Mammary epithelial cell (primary cell): ENCODE measurements at regions not wholly inside any gene's neighbourhood (a gene's known extent, or its start where the extent isn't known, plus 50 kb on each side); places are given as distances from the start of the nearest gene placed in this dataset.

Source experiments
- EZH2 ChIP-seq: IDR thresholded peaks from 2 replicates; pipeline ENCODE4 v1.6.1; 2012; ENCODE audit warnings: low read length, inconsistent platforms, borderline replicate concordance
- TF ChIP-seq, protein P1 (sequence below), 2 donors: IDR thresholded peaks in 1 of 2; conservative IDR thresholded peaks in 1 of 2; 2 replicates each; pipeline ENCODE4 v1.5.1; 2011 to 2012; ENCODE audit warnings: inconsistent platforms in 2 of 2, low read length in 2 of 2, mild to moderate bottlenecking in 2 of 2, control low read depth in 1 of 2, low read depth in 1 of 2; ENCODE audit not compliant: insufficient read depth in 1 of 2; ENCODE audit errors: extremely low read depth in 1 of 2

DNA sequence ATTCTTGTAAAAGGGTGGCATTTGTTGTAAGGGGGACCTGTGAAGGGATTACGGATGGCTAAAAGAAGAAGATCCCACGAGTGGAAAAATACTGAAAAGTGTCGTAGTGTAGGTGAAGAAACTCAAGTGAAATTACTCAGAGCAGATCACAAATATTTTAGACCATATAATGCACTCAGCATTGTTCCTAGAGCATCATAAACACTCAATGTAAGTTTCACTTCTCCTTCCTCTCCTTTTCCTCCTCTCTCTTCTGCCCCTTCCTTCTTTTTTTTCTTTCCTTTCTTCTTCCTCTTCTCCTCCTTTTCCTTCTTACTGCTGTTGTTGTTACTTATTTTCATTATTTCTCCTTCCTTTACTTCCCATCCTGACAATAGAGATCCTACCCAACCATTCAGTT, 445.6 kb downstream of the ADAMTS20 start:
- no peak for TF ChIP-seq EZH2
- TF ChIP-seq, protein P1, sequence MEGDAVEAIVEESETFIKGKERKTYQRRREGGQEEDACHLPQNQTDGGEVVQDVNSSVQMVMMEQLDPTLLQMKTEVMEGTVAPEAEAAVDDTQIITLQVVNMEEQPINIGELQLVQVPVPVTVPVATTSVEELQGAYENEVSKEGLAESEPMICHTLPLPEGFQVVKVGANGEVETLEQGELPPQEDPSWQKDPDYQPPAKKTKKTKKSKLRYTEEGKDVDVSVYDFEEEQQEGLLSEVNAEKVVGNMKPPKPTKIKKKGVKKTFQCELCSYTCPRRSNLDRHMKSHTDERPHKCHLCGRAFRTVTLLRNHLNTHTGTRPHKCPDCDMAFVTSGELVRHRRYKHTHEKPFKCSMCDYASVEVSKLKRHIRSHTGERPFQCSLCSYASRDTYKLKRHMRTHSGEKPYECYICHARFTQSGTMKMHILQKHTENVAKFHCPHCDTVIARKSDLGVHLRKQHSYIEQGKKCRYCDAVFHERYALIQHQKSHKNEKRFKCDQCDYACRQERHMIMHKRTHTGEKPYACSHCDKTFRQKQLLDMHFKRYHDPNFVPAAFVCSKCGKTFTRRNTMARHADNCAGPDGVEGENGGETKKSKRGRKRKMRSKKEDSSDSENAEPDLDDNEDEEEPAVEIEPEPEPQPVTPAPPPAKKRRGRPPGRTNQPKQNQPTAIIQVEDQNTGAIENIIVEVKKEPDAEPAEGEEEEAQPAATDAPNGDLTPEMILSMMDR (conservative IDR thresholded peaks at IDR 0.05 in 1 of 2, IDR thresholded peaks at IDR 0.05 in 1 of 2; ENCODE audit: extremely low read depth in 1 of 2, insufficient read depth in 1 of 2, low read depth in 1 of 2, low read length in 2 of 2): no peak
